Stomach (tissue), 4 donors: ENCODE measurements at regions not wholly inside any gene's neighbourhood (a gene's known extent, or its start where the extent isn't known, plus 50 kb on each side); places are given as distances from the start of the nearest gene placed in this dataset.

Source experiments
- EP300 ChIP-seq: sonication (generic); formaldehyde crosslinking; IDR thresholded peaks from one replicate; pipeline ENCODE4 v1.6.1; 2017; ENCODE audit warnings: antibody characterized with exemption
- POLR2A ChIP-seq, 4 donors: fragments of 450-650 bp; IDR thresholded peaks; one replicate each; pipeline ENCODE4 v1.6.1; 2016; ENCODE audit warnings: antibody characterized with exemption in 4 of 4, control low read depth in 2 of 4, mild to moderate bottlenecking in 1 of 4, moderate library complexity in 1 of 4
- POLR2AphosphoS5 ChIP-seq, 3 donors: sonication (generic); formaldehyde crosslinking; IDR thresholded peaks; one replicate each; pipeline ENCODE4 v1.6.1; 2016; ENCODE audit warnings: antibody characterized with exemption in 3 of 3
- TF ChIP-seq, protein P1 (sequence below), 7 experiments: fragments of 450-650 bp in 4 of 7; fragments of 200-600 bp in 3 of 7; sonication (generic) in 3 of 7; IDR thresholded peaks; one replicate each; pipeline ENCODE4 v1.5.1; 2016 to 2019; ENCODE audit warnings: antibody characterized with exemption in 7 of 7, control low read depth in 2 of 7, mild to moderate bottlenecking in 1 of 7

DNA sequence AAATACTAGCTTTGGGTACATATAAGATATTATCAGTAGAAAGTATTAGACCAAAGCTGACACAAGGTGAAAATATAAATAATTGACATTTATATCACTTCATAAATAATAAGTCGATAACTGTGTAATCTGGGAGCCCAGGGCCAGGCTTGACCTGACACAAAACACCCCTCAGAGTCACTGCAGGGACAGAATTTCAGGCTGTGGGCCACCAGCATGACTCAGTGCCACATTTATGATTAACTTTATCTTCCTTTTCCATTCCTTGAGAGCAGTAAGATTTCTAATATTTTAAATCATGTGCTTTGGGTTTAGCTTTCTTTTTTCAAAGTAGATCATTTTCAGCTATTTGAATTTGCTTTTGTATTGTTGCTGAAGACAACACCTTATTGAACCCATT is 102.9 kb upstream of the NFE2L3 start:
- TF ChIP-seq, protein P1, sequence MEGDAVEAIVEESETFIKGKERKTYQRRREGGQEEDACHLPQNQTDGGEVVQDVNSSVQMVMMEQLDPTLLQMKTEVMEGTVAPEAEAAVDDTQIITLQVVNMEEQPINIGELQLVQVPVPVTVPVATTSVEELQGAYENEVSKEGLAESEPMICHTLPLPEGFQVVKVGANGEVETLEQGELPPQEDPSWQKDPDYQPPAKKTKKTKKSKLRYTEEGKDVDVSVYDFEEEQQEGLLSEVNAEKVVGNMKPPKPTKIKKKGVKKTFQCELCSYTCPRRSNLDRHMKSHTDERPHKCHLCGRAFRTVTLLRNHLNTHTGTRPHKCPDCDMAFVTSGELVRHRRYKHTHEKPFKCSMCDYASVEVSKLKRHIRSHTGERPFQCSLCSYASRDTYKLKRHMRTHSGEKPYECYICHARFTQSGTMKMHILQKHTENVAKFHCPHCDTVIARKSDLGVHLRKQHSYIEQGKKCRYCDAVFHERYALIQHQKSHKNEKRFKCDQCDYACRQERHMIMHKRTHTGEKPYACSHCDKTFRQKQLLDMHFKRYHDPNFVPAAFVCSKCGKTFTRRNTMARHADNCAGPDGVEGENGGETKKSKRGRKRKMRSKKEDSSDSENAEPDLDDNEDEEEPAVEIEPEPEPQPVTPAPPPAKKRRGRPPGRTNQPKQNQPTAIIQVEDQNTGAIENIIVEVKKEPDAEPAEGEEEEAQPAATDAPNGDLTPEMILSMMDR (IDR thresholded peaks at IDR 0.05), result no peak
- TF ChIP-seq POLR2A (IDR thresholded peaks at IDR 0.05) (no peak), EP300 (no peak), POLR2AphosphoS5 (IDR thresholded peaks at IDR 0.05) (no peak)
